ENCODE measurements at regions not wholly inside any gene's neighbourhood (a gene's known extent, or its start where the extent isn't known, plus 50 kb on each side); places are given as distances from the start of the nearest gene placed in this dataset.
"Not testable (repeated sequence)": the region's sequence is repeated elsewhere in the genome, so short reads cannot be mapped to it uniquely, and the experiment has no call there.

- no peak overlapping the region for H3K4me3 ChIP-seq (ENCODE audit: low read length)
- H3K4me1 ChIP-seq (ENCODE audit: insufficient read depth, low read length), result no peaks in the 10 kb centered on the region
- Mint-ChIP-seq H3K9me3 (no peaks in the 10 kb centered on the region), H3K27me3 (peaks cover 10 to 45% of the 10 kb centered on the region in 2 donors), H3K36me3 (no peaks in the 10 kb centered on the region), H3K4me3 (no peak overlapping the region), H3K4me1 (peaks cover 0 to 8% (median 4%) of the 10 kb centered on the region in 3 donors), H3K27ac (no peak overlapping the region)
- H3K36me3 ChIP-seq (ENCODE audit: insufficient read depth, low read length), result no peaks in the 10 kb centered on the region
- no peak overlapping the region for H3K27ac ChIP-seq (ENCODE audit: low read depth, low read length)
- ChIA-PET POLR2A (interaction anchor here (0.6 to 0.7 kb wide), 2 partner anchors 31 to 1209 kb away, joined by 3 to 4 read pairs; no protein-coding TSS in a partner anchor), CTCF (interaction anchor here (0.7 to 5.4 kb wide), 24 partner anchors 8 to 446 kb away, joined by 3 to 74 read pairs (median 5); no protein-coding TSS in a partner anchor)
- no peaks in the 10 kb centered on the region for H3K9me3 ChIP-seq (ENCODE audit: low read length)
- DNase-seq, result peak; percentile 63 to 83 (median 70)
- H3K27me3 ChIP-seq (ENCODE audit: insufficient read depth, low read length, poor library complexity, severe bottlenecking), result peaks cover 5% of the 10 kb centered on the region
Observed at GRCh38 chr10:30687698-30688213, 58.2 kb upstream of the LYZL2 start.

DNA sequence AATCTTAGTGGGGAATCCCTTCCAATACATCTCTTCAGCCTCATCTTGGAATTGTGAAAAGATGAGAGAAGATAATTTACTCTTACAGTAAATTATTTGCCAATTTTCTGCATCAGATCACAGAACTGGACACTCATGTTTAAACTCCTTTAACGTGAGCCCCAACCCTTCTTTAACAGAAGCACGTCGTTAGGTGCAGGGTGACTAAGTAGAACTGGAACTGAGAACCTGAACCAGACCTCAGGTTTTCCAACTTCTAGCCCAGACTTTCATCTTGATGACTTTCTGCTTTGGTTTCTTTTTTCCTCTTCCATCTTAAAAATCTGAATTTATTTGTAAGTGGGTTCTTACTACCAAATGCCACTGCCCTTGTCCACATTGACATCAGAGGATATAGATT is 57.2 kb upstream of the LYZL2 start:
- no peak overlapping the region for H3K27ac ChIP-seq (ENCODE audit: low read depth, low read length)
- Mint-ChIP-seq H3K4me1 (peaks cover 0 to 16% (median 4%) of the 10 kb centered on the region in 3 donors), H3K27me3 (peaks cover 14 to 53% of the 10 kb centered on the region in 2 donors), H3K27ac (no peak overlapping the region), H3K36me3 (no peaks in the 10 kb centered on the region), H3K9me3 (no peaks in the 10 kb centered on the region), H3K4me3 (no peak overlapping the region)
- CTCF ChIA-PET, result interaction anchor here (0.8 to 5.4 kb wide), 10 partner anchors 11 to 94 kb away, joined by 3 to 44 read pairs (median 6); no protein-coding TSS in a partner anchor
- no peaks in the 10 kb centered on the region for H3K36me3 ChIP-seq (ENCODE audit: insufficient read depth, low read length)
- H3K4me1 ChIP-seq (ENCODE audit: insufficient read depth, low read length), result no peaks in the 10 kb centered on the region
- H3K9me3 ChIP-seq (ENCODE audit: low read length), result no peaks in the 10 kb centered on the region
- H3K27me3 ChIP-seq (ENCODE audit: insufficient read depth, low read length, poor library complexity, severe bottlenecking), result peaks cover 5% of the 10 kb centered on the region
- no peak overlapping the region for H3K4me3 ChIP-seq (ENCODE audit: low read length)
- DNase-seq, result no peak
- POLR2A ChIA-PET, result no interaction called here

DNA sequence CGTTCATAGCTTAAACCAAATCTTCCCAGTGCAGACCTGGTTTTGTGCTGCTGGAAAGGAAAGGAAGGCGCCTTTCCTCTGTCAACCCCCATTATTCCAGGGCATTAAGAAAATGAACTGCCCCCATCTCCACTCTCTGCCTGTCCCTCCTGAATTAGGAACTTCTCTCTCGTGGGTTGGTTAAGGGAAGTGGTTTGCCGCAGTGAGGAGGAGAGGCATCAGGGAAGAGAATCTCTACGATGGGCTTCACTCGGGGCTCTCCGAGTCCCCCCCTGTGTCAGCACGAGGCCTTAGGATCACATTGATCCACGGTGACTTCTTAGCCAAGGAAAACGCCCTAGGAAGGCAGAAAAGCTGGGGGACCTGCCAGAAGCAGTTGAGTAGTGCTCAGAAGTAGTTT is 53.9 kb upstream of the LYZL2 start:
- no peaks in the 10 kb centered on the region for H3K36me3 ChIP-seq (ENCODE audit: insufficient read depth, low read length)
- peaks cover 5% of the 10 kb centered on the region for H3K27me3 ChIP-seq (ENCODE audit: insufficient read depth, low read length, poor library complexity, severe bottlenecking)
- H3K9me3 Mint-ChIP-seq, result peaks cover 0 to 9% (median 7%) of the 10 kb centered on the region in 5 donors
- no peaks in the 10 kb centered on the region for H3K9me3 ChIP-seq (ENCODE audit: low read length)
- no peak for DNase-seq
- CTCF ChIA-PET, result no interaction called here
- no peak overlapping the region for H3K4me3 Mint-ChIP-seq
- peaks cover 18 to 83% of the 10 kb centered on the region in 2 donors for H3K27me3 Mint-ChIP-seq
- H3K4me1 Mint-ChIP-seq, result peaks cover 0 to 16% (median 4%) of the 10 kb centered on the region in 3 donors
- no peaks in the 10 kb centered on the region for H3K4me1 ChIP-seq (ENCODE audit: insufficient read depth, low read length)
- no peak overlapping the region for H3K4me3 ChIP-seq (ENCODE audit: low read length)
- peak overlapping the region in 1 of 8 donors; percentile 52 for H3K27ac Mint-ChIP-seq
- POLR2A ChIA-PET, result no interaction called here
- H3K27ac ChIP-seq (ENCODE audit: low read depth, low read length), result no peak overlapping the region
- peaks cover 0 to 8% (median 0%) of the 10 kb centered on the region in 3 donors for H3K36me3 Mint-ChIP-seq

DNA sequence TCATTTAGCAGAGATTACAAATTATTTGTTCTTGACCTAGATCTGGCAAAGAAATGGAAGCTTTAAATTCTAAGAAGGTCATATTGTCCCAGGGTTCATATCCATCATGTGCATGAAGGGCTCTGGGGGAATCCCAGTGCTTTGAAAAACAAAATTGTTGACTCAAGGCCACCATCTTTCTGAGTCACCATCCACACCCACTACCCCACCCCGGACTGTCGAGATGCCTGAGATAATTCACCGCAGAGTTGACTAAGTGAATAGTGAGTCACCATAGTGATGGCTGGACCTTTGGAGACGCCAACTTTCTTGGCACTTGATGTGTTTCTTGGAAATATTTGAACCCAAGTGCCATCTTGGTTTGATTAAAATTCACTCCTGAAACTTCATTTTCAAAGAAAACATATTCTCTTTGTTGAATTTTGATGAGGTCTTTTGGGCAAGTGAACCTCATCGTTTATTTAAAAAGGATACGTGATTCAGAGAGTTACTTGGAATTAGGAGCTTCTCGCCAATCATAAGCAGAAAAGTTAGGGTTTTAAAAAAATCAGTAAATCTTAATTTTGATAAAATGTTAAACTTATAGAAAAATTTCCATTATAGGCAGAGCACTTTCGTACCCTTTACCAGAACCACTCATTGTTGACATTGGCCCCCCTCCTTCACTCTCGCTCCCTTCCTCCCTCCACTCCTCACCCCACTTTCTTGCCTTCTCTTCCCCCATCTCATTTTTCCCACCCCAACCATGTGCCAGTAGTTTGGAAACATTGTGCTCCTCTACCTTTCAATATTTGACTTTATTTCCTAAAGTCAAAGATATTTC is 53.0 kb upstream of the LYZL2 start:
- POLR2A ChIA-PET; H3K36me3 Mint-ChIP-seq; H3K27ac ChIP-seq (ENCODE audit: low read depth, low read length); H3K27me3 ChIP-seq (ENCODE audit: insufficient read depth, low read length, poor library complexity, severe bottlenecking); H3K4me3 ChIP-seq (ENCODE audit: low read length); H3K4me1 ChIP-seq (ENCODE audit: insufficient read depth, low read length); H3K27ac Mint-ChIP-seq; H3K9me3 ChIP-seq (ENCODE audit: low read length); H3K36me3 ChIP-seq (ENCODE audit: insufficient read depth, low read length); H3K4me3 Mint-ChIP-seq; H3K9me3 Mint-ChIP-seq: not testable (repeated sequence)
- Mint-ChIP-seq H3K4me1 (peaks cover 0 to 16% (median 2%) of the 10 kb centered on the region in 3 donors), H3K27me3 (peaks cover 17 to 87% of the 10 kb centered on the region in 2 donors)
- peak in 3 of 5 donors; percentile 9 to 74 (median 12) for DNase-seq
- CTCF ChIA-PET, result interaction anchor here (1.8 to 2.9 kb wide), 2 partner anchors 12 to 69 kb away, joined by 6 to 12 read pairs; no protein-coding TSS in a partner anchor

GRCh38 chr10:30680908-30681307 is 51.4 kb upstream of the LYZL2 start:
- Histone ChIP-seq H3K27ac (ENCODE audit: low read depth, low read length) (no peak overlapping the region), H3K36me3 (ENCODE audit: insufficient read depth, low read length) (no peaks in the 10 kb centered on the region), H3K9me3 (ENCODE audit: low read length) (no peaks in the 10 kb centered on the region), H3K27me3 (ENCODE audit: insufficient read depth, low read length, poor library complexity, severe bottlenecking) (no peaks in the 10 kb centered on the region), H3K4me3 (ENCODE audit: low read length) (no peak overlapping the region), H3K4me1 (ENCODE audit: insufficient read depth, low read length) (no peaks in the 10 kb centered on the region)
- CTCF ChIA-PET, result interaction anchor here (0.7 to 2.9 kb wide), 4 partner anchors 9 to 71 kb away, joined by 3 to 12 read pairs (median 6); no protein-coding TSS in a partner anchor
- peaks cover 0 to 8% (median 0%) of the 10 kb centered on the region in 3 donors for H3K36me3 Mint-ChIP-seq
- H3K27me3 Mint-ChIP-seq, result peaks cover 12 to 72% of the 10 kb centered on the region in 2 donors
- H3K27ac Mint-ChIP-seq, result no peak overlapping the region
- peaks cover 0 to 9% (median 7%) of the 10 kb centered on the region in 5 donors for H3K9me3 Mint-ChIP-seq
- H3K4me1 Mint-ChIP-seq, result peaks cover 0 to 16% (median 0%) of the 10 kb centered on the region in 3 donors
- no peak for DNase-seq
- POLR2A ChIA-PET, result no interaction called here
- H3K4me3 Mint-ChIP-seq, result no peak overlapping the region
